Left forelimb (tissue), 1 donor: ENCODE measurements at regions not wholly inside any gene's neighbourhood (a gene's known extent, or its start where the extent isn't known, plus 50 kb on each side); places are given as distances from the start of the nearest gene placed in this dataset.
"Not testable (repeated sequence)": the region's sequence is repeated elsewhere in the genome, so short reads cannot be mapped to it uniquely, and the experiment has no call there.

Experiments used
- DNase-seq: peaks from one replicate; pipeline ENCODE4 v3.0.0-alpha.2; 2018; ENCODE audit warnings: low spot score

DNA sequence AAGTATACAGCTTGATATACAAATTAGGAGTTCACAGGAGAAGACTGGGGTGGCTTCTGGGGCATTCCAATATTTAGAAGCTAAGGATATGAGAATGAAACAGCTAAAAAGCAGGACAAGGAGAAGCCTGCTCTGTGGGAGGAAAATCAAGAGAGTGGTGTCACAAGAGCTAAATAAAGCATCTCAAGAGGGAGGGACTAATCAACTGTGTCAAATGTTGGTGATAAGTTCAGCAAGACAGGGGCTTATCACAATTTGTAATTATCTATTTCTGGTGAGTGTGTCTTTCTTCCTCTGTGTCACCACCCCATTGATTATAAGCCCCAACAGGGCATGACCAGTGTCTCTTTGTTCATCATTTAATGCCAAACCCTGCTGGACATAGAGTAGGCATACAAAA is 295.8 kb upstream of the DUSP10 start:
- no peak for DNase-seq

DNA sequence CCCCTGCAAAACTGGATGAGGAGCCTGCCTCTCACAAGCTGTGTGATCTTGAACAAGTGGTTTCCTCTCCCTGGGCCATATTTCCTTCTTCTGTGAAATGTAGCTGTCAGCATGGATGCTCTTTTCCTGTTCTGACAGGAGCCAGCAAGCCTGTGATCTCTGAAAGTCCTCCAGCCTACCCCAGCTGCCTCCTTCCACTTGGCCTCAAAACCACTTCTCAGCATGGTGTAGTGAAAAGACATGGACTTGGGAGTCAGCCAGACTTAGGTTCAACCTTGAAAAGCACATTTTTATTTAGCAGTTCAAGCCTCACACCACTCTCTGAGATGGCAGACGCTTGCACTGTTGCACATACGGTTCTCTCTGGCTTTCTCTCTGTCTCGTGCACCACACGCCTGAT is 292.9 kb upstream of the DUSP10 start:
- no peak for DNase-seq

DNA sequence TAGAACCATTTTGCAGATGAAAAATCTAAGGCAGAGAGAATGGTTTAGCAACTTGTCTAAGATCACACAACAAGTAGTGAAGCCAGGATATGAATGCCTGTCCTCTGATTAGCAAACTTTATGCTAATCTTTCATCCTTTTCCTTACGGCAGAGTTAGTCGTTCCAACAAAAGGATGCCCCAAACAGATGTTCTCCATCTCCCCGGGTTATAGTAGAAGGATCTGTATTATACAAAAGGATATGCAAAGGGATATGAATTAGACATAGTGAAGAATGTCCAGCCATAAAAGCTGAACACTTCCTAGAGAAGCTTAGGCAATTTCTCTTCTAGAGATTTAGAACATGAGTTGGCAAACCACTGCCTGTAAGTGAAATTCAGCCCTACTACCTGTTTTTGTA is 291.6 kb upstream of the DUSP10 start:
- no peak for DNase-seq

DNA sequence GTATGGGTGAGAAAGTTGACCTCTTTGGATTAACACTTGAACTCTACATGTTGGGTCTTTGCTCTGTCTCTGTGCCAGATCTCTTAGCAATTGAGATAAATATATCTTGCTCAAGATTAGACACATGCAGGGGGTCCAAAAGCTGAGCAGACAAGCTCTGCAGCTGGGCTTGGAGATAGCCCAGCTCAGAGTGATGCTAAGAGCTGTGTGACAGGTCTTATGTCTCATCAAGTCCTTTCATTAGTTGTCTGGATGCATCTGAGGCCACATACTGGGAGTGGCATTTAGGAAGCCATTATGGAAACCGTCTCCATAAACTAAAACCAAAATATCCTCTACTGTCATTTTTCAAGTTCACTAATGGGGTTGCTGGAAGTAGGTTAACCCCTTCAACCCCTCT is 289.4 kb upstream of the DUSP10 start:
- no peak for DNase-seq

DNA sequence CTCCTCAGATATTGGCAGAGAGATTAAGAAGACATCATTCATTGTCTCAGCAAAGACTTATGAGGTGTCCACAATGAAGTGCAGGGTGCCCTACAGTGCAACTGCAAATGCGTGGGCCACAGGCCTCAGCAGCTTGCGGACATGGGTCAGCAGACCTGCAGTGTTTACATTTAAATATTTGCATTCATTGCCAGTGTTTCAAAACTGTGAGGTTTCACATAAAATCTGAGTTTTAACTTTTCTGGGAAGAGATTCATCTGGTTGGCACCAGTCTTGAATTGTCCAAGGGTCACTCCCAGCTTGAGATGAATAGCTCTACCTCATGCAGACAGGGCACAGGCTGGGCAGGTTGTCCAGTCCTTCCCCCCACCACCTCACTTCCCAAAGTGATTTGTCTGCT is 286.8 kb upstream of the DUSP10 start:
- DNase-seq: no peak

DNA sequence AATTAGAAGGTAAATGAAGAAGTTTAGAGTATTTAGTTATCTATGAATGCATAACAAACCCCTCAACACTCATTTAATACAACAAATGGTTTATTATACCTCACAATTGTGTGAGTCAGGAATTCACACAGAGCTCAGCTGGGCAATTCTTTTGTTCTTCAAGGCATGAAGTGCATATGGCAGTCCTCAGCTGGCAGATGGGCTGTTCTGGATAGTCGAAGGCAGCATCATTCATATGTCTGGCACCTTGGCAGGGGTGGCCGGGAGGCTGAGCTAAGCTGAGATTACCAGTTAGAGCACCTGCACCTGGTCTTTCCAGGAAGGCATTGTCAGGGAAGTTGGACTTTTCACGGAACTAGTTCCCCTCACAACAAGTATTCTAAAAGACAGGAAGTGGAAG is 286.2 kb upstream of the DUSP10 start:
- no peak for DNase-seq

DNA sequence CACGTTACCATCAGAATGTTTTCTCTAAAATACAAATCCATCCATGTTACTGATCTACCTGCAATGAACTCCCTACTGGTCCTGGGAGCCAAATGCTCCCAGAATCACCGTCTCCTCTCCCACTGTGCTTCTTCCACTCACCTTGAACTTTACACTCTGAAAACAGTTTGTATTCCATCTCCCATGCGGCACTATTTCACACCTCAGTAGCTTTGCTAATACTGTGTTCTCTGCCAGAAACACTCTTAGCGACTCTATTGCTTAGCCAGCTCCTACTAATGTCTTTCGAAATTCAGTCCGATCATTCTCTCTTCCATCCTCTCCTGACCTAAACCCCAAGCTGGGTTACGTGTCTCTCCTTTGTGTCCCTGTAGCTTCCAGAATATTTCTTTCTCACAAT is 284.4 kb upstream of the DUSP10 start:
- no peak for DNase-seq

DNA sequence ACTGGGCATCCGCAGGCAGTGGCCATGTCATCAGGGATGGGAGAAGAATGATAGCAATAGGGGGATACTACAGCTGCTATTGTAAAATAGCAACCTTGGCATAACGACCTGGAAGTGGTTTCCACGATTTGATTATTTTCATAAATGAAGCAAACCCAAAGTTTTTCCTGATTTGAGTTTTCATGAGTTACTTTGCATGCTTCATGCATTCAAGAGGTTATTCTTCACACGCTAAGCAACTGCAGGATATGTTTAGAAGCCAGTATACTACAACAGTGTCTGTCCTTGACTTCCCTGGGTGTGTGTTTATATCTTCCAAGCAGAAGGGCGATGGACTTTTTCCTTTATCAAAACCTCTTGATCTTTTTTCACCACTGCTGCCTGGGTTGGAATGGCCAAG is 281.1 kb upstream of the DUSP10 start:
- DNase-seq: no peak

DNA sequence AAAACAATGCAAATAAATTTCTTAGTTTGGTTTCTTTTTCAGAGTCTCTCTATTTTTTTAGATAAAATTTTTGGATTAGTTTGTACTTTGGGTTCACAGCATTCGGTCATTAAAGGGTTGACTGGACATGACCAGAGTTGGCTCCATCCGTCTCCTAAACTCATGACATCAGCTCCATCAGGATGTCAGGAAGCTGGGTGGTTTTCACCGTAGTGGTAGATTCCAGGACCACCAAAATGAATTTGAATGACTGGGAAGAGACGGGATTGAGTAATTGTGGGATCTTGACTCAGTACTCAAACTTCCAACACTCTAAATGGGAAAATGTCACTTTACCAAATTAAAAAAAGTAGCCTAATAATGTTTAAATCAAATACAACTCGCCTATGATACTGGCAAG is 279.2 kb upstream of the DUSP10 start:
- no peak for DNase-seq

DNA sequence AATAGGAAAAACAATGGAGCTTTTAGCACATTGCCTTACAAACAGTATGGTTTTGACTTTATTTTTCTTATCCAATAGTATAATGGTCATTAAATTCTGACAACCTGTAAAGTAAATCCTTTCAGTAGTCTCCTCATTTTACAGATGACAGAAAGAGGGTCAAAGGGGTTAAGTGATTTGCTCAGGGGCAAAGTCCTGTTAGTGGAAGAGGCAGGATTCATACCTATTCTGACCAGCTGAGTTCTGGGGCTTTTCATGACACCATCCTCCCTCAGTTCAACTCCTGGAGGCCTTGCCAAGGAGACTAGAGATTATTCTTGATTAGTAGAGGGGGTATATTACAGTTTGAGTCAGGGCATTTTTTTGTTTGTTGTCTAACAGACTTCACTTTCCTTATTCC is 278.7 kb upstream of the DUSP10 start:
- no peak for DNase-seq

DNA sequence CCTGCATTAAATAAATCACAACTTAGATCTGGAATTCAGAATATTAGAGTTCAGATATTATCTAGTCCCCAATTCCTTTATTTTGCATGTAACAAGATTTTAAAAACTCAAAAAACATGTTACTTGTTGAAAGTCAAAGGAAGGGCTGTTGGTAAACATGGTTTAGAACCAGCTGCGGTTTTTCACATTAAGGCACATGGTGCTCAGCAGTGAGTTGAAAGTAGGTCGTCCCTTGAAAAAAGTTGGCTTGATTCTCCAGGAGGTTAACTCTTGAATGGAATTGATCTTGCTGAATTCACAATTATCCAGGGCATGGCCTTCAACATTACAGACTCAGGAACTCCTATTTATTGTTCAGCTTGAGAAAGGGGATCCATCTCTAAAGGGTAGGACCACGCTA is 277.1 kb upstream of the DUSP10 start:
- no peak for DNase-seq

DNA sequence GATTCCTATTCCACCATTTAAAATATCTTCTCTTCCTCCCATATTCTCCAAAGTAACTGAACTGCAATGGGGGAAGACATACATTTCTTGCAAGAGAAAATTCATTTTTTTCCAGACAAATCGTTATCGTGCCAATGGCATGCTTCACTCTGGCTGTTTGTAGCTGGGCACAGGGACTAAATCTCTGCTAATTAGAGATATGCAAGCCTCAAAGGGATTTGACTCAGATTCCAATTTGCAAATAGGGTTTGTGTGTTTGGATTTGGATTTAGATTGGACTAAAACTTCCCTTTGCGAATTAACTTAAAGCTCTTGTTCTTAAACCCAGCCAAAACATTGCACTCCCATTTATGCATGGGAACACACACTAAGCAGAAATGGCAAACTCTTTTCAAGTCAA is 276.2 kb upstream of the DUSP10 start:
- no peak for DNase-seq

DNA sequence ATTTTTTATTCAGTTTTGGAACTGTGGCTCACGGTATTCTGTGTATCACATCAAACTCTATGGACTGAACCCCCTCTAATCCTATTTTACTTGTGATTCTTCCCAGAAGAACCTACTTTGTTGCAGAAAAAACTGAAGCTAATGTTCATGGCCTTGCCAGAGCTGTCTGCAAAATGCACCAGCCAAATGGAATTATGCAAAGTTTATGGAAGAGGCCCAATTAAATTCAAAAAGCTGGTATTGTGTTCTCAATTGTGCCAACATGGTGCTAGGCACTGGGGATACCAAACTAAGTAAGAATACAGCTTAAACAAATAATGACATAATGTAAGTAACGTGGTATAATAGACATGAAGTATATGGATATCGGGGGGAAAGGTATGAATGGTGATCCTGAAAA is 273.8 kb upstream of the DUSP10 start:
- DNase-seq: no peak

DNA sequence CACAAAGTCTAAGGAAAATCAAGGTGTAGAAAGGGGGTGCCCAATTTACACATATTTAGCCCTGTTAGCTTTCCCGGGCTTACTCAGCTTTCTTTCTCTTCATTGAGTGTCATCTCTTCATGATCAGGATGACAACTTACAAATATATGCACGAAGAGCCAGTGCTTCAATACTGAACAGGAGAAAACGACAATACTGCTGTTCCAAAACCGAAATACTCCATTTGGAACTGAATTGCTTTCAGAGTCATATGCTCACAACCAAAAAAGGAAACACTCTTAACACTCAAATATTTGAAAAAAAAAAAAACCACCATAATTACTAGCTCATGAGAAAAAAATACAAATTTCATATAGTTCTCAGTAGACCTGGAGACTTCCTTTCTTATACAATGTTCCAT is 272.1 kb upstream of the DUSP10 start:
- no peak for DNase-seq

DNA sequence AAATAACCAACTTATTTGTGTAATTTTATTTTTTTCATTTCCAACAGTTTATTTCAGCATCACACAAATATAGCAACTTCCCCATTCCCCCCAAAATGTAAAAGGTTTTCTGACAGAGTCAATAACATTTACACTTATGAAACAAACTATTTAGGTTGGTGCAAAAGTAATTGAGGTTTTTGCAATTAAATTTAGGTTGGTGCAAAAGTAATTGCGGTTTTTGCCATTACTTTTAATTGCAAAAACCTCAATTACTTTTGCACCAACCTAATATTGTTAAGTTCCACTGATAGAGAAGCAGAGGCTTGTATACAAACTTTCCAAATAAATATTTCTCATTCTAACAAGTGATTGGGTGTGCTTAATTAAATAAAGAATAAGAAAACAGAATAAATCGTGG is 270.9 kb upstream of the DUSP10 start:
- no peak for DNase-seq

DNA sequence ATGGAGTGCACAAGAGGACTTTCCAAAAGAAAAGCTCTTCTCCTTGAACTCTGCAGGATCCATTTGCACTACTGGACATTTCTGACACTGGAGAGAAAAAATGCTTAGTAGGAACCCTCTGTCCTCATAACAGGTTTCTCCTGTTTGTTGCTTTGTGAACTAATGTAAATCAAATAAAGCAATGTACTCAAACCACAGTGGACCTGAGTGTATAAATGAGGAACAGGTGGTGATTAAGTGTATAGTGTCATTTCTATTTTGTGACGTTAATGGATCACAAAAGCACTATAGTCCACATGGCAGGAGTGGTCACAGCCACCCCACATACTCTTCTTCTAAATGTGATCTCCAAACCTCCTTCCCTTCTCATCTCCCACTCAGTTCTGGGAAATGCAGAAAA is 268.4 kb upstream of the DUSP10 start:
- no peak for DNase-seq

DNA sequence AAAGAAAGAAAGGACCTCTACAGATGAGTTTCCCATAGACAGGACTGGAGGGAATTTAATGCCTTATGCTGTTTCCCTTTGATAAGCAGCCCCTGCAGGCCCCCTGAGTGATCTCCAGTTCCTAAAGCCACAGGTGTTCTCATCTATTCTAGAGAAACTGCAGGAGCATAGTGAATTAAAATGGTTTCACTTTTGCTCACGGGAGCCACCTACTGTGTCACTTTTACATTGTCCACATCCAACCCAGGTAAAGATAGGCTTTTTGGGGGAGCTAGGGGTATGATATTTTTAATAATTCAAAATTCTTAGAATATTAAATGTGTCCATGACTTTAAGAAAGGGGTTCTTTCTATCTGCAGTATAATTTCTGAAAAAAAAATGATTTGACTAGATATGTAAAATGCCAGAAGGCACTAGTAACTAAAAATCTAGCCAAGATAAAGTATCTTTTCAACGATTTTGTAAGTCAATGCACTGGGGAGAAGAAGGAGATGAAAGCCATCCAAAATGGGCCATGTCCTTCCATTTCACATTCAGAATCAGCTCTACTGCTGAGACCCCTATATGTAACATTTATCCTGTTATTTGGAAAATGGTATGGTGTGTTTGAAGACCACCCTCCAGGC is 267.3 kb upstream of the DUSP10 start:
- DNase-seq: no peak

DNA sequence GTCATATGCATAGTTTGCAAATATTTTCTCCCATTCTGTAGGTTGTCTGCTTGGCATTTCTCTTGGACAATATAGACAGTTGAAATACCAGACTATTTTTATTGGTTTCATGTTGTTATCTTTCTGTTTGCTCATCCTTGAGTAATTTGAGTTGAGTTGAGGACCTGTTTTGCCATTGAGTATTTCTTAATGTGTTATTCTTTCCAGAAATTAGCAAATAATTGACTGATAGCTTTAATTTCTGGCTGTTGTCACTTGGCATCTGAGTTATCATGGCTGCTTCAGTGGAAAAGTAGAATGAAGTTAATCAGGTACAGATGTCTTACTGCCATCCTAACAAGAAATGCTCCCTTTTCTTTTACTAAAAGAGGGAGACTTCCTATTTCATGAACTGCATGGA is 264.8 kb upstream of the DUSP10 start:
- DNase-seq: no peak

DNA sequence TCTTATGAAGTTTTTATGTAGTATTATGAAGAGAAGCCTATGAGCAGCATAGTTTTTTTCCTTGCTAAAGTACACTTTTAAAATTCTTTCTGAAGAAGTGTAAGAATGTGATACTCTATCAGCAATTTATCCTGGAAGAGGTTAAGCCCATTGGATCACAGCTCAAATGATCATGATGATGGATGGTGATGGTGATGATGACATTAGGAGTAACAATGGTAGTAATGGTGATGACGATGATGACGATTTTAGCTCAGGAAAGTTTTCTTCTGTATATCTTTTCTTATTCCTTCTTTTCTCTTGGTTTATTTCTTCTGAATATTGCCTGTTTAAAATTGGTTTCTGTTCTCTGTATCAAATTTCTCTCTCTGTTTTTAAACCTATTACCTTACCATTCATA is 262.9 kb upstream of the DUSP10 start:
- no peak for DNase-seq

DNA sequence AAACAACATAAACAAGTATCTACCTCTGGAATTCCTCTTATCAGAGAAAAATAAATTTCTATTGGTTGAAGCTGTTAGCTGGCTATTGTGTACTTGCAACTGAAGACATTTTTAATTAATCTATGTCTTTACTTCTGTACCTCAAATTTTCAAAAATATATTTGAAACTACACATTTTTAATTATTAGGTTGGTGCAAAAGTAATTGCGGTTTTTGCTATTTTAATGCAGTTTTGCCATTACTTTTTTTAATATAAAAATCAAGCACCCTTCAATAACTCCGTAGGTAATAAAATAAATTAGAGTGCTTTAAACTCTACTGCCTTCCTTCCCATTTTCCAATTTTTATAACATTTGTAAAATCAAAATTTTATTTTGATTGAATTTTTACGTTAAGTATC is 262.1 kb upstream of the DUSP10 start:
- no peak for DNase-seq

DNA sequence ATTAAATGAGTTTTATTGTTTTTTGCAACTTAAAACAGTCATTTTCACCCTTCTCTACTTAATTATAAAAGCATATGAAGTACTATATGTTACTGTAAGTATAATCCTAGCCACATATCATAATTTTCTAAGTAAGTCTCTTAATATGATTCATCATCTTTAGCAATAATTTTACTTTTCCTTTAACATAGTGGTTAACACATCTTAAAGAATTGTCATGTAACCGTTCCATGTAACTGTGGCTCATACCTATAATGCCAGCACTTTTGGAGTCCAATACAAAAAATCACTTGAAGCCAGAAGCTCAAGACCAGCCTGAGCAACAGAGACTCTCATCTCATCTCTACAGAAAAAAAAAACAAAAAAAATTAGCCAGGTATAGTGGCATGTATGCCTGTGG is 260.6 kb upstream of the DUSP10 start:
- DNase-seq: no peak

DNA sequence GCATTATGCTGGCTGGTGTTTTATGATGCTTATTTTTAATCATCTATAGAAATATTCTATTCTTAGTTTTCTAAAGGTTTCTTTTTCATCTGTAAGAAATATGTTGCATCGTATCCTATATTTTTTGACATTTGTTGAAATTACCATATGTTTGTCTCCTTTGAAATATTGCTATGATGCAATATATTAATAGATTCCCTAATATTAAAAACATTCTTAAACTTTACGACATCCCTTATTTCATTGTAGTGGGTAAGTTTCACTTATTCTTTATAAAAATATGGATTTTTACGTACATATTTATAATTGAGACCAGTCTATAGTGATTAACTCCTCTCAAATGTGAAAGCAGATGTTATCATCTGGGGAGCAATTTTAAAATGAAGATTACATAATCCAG is 258.2 kb upstream of the DUSP10 start:
- no peak for DNase-seq

DNA sequence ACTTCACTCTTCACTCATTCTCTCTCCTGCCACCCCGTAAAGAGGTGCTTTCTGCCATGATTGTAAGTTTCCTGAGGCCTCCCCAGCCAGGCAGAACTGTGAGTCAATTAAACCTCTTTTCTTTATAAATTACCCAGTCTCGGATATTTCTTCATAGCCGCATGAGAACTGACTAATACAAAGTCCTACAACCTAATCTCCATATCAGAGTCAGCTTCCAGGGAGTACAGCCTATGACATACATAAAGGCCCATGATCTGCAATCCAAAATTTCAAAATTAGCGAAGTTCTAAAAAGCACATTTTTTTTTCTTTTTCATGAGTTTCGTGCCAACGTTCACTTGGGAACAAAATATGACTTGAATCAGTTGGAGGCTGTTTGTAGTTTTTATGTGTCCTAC is 256.9 kb upstream of the DUSP10 start:
- no peak for DNase-seq

DNA sequence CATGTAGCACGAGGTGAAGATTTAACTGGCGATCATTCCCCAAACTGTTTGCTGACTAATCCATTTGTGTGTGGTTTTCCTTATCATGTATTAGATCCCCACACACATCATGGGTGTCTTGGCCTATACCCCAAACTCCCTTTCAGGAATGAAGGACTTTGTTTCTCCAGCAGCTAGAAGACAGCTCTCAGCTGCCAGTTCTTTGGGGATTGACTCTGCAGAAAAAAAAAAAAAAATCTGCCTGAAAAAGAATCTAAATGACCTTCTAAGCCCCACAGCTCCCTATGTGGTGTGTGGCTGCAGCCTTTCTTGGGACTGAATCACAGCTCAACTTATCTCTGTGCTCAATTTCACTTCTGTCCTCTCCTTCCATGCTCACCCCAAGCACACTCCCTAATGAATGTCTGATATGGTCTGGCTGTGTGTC is 256.3 kb upstream of the DUSP10 start:
- DNase-seq: no peak

DNA sequence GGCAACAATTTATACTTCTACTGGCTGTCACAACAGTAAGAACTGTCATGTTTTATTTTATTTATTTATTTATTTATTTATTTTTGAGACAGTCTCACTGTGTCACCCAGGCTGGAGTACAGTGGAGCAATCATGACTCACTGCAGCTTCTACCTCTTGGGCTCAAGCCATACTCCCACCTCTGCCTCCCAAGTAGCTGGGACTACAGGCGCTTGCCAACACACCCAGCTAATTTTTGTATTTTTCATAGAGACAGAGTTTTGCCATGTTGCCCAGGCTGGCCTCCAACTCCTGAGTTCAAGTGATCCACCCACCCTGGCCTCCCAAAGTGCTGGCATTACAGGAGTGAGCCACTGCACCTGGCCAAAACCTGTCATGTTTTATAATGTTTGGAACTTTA is 255.1 kb upstream of the DUSP10 start:
- DNase-seq: not testable (repeated sequence)
